ENCODE measurements at regions not wholly inside any gene's neighbourhood (a gene's known extent, or its start where the extent isn't known, plus 50 kb on each side); places are given as distances from the start of the nearest gene placed in this dataset.
A peak's percentile ranks its signal among the peaks of the same experiment; 100 is the strongest.

GRCh38 chr3:16658004-16658924, 53.0 kb upstream of the DAZL start:
- no peak for DNase-seq

GRCh38 chr3:16658925-16659793, 53.9 kb upstream of the DAZL start:
- DNase-seq = no peak

GRCh38 chr3:16663854-16664712, 58.9 kb upstream of the DAZL start:
- no peak for DNase-seq

GRCh38 chr3:16665282-16665741, 60.1 kb upstream of the DAZL start:
- no peak for DNase-seq

GRCh38 chr3:16666206-16666605, 61.0 kb upstream of the DAZL start:
- no peak for DNase-seq

GRCh38 chr3:16667633-16668032, 62.4 kb upstream of the DAZL start:
- no peak for DNase-seq

- DNase-seq = peak; percentile 10
Observed at GRCh38 chr3:16668776-16669545, 63.7 kb upstream of the DAZL start.

GRCh38 chr3:16670191-16670590, 65.0 kb upstream of the DAZL start:
- DNase-seq = no peak

GRCh38 chr3:16671690-16672089, 66.5 kb upstream of the DAZL start:
- no peak for DNase-seq

GRCh38 chr3:16673530-16673929, 68.3 kb upstream of the DAZL start:
- no peak for DNase-seq

- DNase-seq = no peak
Observed at GRCh38 chr3:16675805-16676204, 70.6 kb upstream of the DAZL start.

- no peak for DNase-seq
Observed at GRCh38 chr3:16686679-16687078, 81.5 kb upstream of the DAZL start.

GRCh38 chr3:16687221-16687620, 82.0 kb upstream of the DAZL start:
- no peak for DNase-seq

GRCh38 chr3:16692486-16693344, 87.5 kb upstream of the DAZL start:
- DNase-seq = no peak

GRCh38 chr3:16693820-16694219, 88.6 kb upstream of the DAZL start:
- no peak for DNase-seq

GRCh38 chr3:16695710-16696109, 90.5 kb upstream of the DAZL start:
- DNase-seq = no peak

GRCh38 chr3:16697443-16698147, 92.4 kb upstream of the DAZL start:
- DNase-seq = peak; percentile 85

GRCh38 chr3:16700651-16701050, 95.4 kb upstream of the DAZL start:
- no peak for DNase-seq

GRCh38 chr3:16704941-16705340, 99.7 kb upstream of the DAZL start:
- peak; percentile 65 for DNase-seq

- DNase-seq = no peak
Observed at GRCh38 chr3:16707260-16707659, 102.0 kb upstream of the DAZL start.

Measured in inflammatory macrophage treated with lipopolysaccharide for 4 hours (primary cell).